GM11168 (cell line): ENCODE measurements at regions not wholly inside any gene's neighbourhood (a gene's known extent, or its start where the extent isn't known, plus 50 kb on each side); places are given as distances from the start of the nearest gene placed in this dataset.

Experiments used
- in situ Hi-C: fragments of 300-500 bp; cut with MboI; formaldehyde crosslinking; loops from one replicate; pipeline ENCODE4 v1.12.0; 2022; ENCODE audit warnings: low sequenced_read_pairs; ENCODE audit not compliant: unreplicated experiment

GRCh38 chr2:60033325-60033724 is 520.1 kb downstream of the BCL11A start:
- in situ Hi-C loops: no loop called here

GRCh38 chr2:60029566-60029883 is 523.9 kb downstream of the BCL11A start:
- in situ Hi-C loops: no loop called here

- in situ Hi-C loops: no loop called here
Measured at GRCh38 chr2:60028849-60029565, 524.4 kb downstream of the BCL11A start.

GRCh38 chr2:60025496-60025895 is 528.0 kb downstream of the BCL11A start:
- in situ Hi-C loops: no loop called here

DNA sequence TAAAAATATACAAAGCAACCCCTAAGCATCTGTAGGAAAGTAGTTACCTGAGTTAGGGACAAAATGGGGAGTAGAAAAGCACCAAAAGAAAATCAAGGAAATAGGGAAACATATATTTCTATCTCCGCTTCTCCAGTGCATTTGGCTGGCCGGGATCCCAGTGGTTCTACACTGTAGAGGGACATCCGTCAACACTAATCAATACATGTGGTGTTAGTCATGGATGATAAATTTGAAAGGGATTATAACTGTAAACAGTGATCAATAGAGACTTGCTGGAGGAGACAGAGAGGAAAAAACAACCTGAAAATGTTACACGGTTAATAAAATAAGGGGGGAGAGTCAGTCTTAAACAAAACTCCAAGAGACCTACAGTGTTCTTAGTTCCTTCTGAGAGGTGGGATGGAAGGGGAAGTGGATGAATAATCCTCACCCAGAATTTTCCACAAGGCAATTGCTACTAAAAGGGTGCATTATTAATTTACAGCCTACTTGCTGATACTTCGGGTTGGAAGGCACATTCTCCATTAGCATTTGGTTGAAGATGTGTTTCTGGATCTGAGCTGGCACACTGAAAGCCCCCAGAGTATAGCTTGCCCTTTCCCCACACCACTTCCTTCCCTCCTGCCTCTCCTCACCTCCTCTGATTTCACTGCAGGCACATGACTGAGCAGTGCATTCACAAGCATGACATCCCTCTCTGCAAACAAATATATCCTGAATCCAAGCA is 530.0 kb downstream of the BCL11A start:
- in situ Hi-C loops: no loop called here

DNA sequence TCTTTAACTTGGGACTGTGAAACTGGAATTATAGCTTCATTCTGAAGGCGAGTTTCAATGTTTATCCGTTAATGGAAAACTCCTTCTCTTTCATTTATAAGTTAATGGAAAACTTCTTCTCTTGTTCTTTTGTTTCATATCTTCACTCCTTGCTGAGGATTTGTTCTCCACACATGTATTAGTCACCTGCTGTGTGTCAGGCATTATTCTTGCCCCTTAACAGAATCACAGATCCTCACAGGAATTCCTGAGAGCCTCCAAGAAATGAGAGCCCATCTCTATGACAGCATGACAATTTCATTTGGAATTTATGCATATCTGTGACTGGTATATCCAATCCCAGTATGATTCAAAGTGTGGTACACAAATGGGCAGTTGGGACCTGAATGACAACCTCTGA is 545.8 kb downstream of the BCL11A start:
- in situ Hi-C loops: no loop called here

GRCh38 chr2:60003076-60003475 is 550.4 kb downstream of the BCL11A start:
- in situ Hi-C loops: no loop called here

- in situ Hi-C loops: no loop called here
Measured at GRCh38 chr2:60002183-60002867, 551.1 kb downstream of the BCL11A start.

GRCh38 chr2:60000686-60001085 is 552.8 kb downstream of the BCL11A start:
- in situ Hi-C loops: no loop called here

- in situ Hi-C loops: no loop called here
Measured at GRCh38 chr2:59998324-59998723, 555.1 kb downstream of the BCL11A start.

DNA sequence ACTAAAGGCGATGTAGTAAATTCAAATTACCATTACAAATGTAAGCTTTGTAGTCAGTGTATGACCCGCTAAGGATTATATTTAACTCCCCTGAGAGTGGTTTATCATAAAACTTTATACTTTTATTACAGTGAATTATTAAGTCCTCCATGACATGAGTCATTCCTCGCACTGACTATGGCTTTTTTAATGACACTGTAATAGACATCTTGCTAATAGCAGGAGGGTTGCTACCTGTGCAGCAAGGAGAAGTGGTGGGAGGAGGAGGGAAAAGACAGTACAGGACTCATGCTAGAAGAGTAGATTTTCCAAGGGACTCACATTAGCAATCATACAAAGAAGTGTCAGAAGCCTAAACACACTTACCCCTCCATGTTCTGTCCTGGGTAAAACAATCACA is 556.1 kb downstream of the BCL11A start:
- in situ Hi-C loops: no loop called here

- in situ Hi-C loops: no loop called here
Measured at GRCh38 chr2:59996855-59997254, 556.6 kb downstream of the BCL11A start.

DNA sequence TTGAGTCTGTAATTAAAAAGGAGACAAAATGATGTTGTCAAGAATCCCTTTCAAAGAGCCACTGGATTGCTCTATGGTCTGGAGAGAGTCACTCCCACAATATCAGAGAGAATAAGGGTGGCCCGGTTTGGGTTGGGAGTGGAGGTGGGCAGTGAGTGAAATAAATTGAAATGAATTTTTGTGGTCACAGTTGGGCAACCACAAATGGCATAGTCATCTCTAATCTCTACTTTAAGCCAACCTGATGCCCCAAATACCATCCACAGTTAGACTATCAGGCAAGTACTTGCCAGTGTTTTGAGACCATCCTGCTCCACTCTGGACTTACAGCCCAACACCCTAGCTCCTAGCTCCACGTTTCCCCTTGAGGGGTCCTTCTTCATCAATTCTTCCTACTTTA is 559.7 kb downstream of the BCL11A start:
- in situ Hi-C loops: no loop called here

- in situ Hi-C loops: no loop called here
Measured at GRCh38 chr2:59988341-59988740, 565.1 kb downstream of the BCL11A start.

DNA sequence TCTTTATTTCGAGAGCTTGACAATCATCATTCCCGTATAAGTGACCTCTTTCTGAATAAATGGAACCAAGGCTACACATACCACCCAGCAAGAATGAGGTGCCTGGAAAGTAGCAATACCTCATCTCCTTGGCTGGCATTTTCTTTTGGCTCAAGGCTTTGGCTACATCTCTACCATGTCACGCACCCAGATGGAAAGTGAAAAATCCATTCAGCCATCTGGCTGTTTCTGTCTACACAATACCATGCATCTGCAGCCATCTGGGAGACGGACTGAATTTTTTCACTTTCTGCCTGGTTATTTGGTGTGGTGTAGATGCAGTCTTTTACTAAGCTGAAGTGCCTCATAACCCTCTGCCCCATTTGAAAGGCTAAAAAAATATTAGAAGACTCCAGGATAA is 566.9 kb downstream of the BCL11A start:
- in situ Hi-C loops: no loop called here

- in situ Hi-C loops: no loop called here
Measured at GRCh38 chr2:59985923-59986322, 567.5 kb downstream of the BCL11A start.

- in situ Hi-C loops: no loop called here
Measured at GRCh38 chr2:59974051-59974766, 579.2 kb downstream of the BCL11A start.

- in situ Hi-C loops: no loop called here
Measured at GRCh38 chr2:59969161-59969560, 584.3 kb downstream of the BCL11A start.

DNA sequence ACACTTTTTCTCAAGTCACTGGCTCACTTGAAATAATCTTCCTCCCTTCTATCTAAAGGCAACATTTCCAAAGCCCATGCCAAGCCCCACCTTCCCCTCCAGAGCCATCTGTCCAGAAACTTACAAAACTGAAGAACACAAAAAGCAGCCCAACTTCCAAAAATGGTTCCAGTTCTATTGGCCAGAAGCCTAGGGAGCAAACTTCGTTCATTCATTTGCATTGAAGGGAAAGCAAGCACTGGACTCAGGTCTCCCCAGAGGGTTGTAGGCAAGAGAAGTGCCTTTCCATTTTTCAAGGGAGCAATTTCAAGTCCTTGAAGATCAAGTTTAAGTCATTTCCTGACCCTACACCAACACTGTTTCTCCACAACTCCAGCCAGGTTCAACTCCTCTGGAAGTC is 585.0 kb downstream of the BCL11A start:
- in situ Hi-C loops: no loop called here

DNA sequence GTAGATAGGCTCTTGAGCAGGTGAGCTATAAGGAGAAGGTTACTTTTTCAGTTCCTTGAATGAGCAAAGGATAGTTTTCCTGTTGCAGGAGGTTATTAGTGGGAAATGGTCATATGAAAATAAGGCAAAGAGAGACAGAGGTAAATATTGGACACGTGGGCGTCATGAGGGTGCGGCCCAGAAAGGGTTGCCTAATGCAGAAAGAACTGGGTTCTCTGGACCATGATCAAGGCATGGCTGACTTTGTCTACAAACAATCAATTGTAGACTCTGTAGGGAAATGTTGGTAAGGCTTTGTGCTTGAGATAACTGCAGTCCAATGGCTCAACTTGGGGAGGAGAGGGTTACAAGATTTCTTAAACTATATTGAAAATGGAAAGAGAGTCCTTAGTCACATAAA is 585.8 kb downstream of the BCL11A start:
- in situ Hi-C loops: no loop called here

DNA sequence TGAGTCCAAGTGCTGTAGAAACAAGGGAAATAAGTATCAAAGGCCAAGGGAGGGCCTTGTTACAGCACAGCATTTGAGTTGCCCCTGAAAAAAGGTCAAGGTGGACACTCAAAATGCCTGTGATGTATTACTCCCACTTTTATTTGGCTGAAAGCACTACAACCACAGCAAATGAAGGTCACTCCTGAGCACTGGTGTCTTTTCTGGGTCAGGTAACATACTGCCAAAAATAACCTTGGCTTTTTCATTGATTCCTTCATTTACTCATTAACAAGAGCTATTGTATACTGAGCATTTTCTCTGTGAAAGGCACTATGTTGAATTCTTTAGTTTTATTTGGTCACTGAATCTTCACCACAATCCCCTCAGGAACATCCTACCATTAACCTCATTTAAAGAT is 590.3 kb downstream of the BCL11A start:
- in situ Hi-C loops: no loop called here
